Keratinocyte (primary cell): ENCODE measurements at regions not wholly inside any gene's neighbourhood (a gene's known extent, or its start where the extent isn't known, plus 50 kb on each side); places are given as distances from the start of the nearest gene placed in this dataset.

Experiments used
- DNase-seq: peaks from one replicate; pipeline ENCODE4 v3.0.0-alpha.2; 2011; ENCODE audit warnings: low read depth, missing footprints, low spot score
- FAIRE-seq: peaks from 2 replicates; lab custom pipeline; 2011; peaks lifted over from hg19 to GRCh38; lab: Jason Lieb, UNC
- H2AFZ ChIP-seq: 2 replicates; pipeline ENCODE4 v1.6.0; 2012; ENCODE audit warnings: low read length, control low read depth, inconsistent platforms; ENCODE audit not compliant: control insufficient read depth
- H3K27ac ChIP-seq: 2 replicates; pipeline ENCODE4 v1.5.1; 2011; ENCODE audit warnings: low read length; ENCODE audit not compliant: control insufficient read depth, insufficient read depth
- H3K27me3 ChIP-seq: 3 replicates; pipeline ENCODE4 v1.6.0; 2011; ENCODE audit warnings: low read length; ENCODE audit not compliant: control insufficient read depth, insufficient read depth; ENCODE audit errors: extremely low read depth
- H3K36me3 ChIP-seq, 2 experiments: 2 replicates in 1 of 2; 3 replicates in 1 of 2; pipeline ENCODE4 v1.5.1; 2011; ENCODE audit warnings: low read length in 2 of 2, mild to moderate bottlenecking in 1 of 2; ENCODE audit not compliant: control insufficient read depth in 2 of 2, insufficient read depth in 2 of 2; ENCODE audit errors: extremely low read depth in 1 of 2
- H3K4me1 ChIP-seq: 3 replicates; pipeline ENCODE4 v1.5.1; 2011; ENCODE audit warnings: low read length; ENCODE audit not compliant: control insufficient read depth, insufficient read depth; ENCODE audit errors: extremely low read depth
- H3K4me2 ChIP-seq: 3 replicates; pipeline ENCODE4 v1.6.0; 2011; ENCODE audit warnings: low read depth, low read length; ENCODE audit not compliant: control insufficient read depth, insufficient read depth; ENCODE audit errors: extremely low read depth
- H3K4me3 ChIP-seq, 3 experiments: fragments of 200-600 bp in 1 of 3; sonication (generic) in 1 of 3; 2 replicates in 2 of 3; 3 replicates in 1 of 3; pipeline ENCODE4 v1.5.1; 2011 to 2016; ENCODE audit warnings: low read length in 3 of 3, mild to moderate bottlenecking in 3 of 3, control low read depth in 2 of 3, inconsistent platforms in 1 of 3, low read depth in 1 of 3, mixed read lengths in 1 of 3, mixed run types in 1 of 3, moderate library complexity in 1 of 3; ENCODE audit not compliant: control insufficient read depth in 2 of 3, insufficient read depth in 2 of 3; ENCODE audit errors: extremely low read depth in 1 of 3
- H3K79me2 ChIP-seq: 2 replicates; pipeline ENCODE4 v1.6.0; 2012; ENCODE audit warnings: low read length; ENCODE audit not compliant: control insufficient read depth, insufficient read depth
- H3K9ac ChIP-seq: 3 replicates; pipeline ENCODE4 v1.6.0; 2011; ENCODE audit warnings: low read length; ENCODE audit not compliant: control insufficient read depth, insufficient read depth; ENCODE audit errors: extremely low read depth
- H3K9me1 ChIP-seq: 3 replicates; pipeline ENCODE4 v1.6.0; 2011; ENCODE audit warnings: low read length; ENCODE audit not compliant: control insufficient read depth, insufficient read depth; ENCODE audit errors: extremely low read depth
- H3K9me3 ChIP-seq: 2 replicates; pipeline ENCODE4 v1.5.1; 2012; ENCODE audit warnings: low read depth, low read length; ENCODE audit not compliant: control insufficient read depth
- H4K20me1 ChIP-seq: 3 replicates; pipeline ENCODE4 v1.6.0; 2011; ENCODE audit warnings: low read length; ENCODE audit not compliant: control insufficient read depth, insufficient read depth; ENCODE audit errors: extremely low read depth
- EZH2 ChIP-seq: IDR thresholded peaks from one replicate; pipeline ENCODE4 v1.6.1; 2012; ENCODE audit warnings: inconsistent platforms, mild to moderate bottlenecking, low read length, moderate library complexity
- dilution Hi-C: fragments of 300-500 bp; cut with MboI; formaldehyde crosslinking; loops from one replicate; pipeline ENCODE4 v1.7.0; 2020; ENCODE audit warnings: low sequenced_read_pairs; ENCODE audit not compliant: extremely low pct_ligation_motif_present
- TF ChIP-seq, protein P1 (sequence below), 3 experiments: IDR thresholded peaks in 1 of 3; conservative IDR thresholded peaks in 1 of 3; optimal IDR thresholded peaks in 1 of 3; 2 replicates in 2 of 3; 3 replicates in 1 of 3; pipeline versions ENCODE3 to v1.5.1; 2011; ENCODE audit warnings: low read length in 3 of 3, mild to moderate bottlenecking in 3 of 3, moderate library complexity in 2 of 3, control low read depth in 1 of 3, inconsistent platforms in 1 of 3; ENCODE audit not compliant: insufficient read depth in 2 of 3; ENCODE audit errors: extremely low read depth in 1 of 3

DNA sequence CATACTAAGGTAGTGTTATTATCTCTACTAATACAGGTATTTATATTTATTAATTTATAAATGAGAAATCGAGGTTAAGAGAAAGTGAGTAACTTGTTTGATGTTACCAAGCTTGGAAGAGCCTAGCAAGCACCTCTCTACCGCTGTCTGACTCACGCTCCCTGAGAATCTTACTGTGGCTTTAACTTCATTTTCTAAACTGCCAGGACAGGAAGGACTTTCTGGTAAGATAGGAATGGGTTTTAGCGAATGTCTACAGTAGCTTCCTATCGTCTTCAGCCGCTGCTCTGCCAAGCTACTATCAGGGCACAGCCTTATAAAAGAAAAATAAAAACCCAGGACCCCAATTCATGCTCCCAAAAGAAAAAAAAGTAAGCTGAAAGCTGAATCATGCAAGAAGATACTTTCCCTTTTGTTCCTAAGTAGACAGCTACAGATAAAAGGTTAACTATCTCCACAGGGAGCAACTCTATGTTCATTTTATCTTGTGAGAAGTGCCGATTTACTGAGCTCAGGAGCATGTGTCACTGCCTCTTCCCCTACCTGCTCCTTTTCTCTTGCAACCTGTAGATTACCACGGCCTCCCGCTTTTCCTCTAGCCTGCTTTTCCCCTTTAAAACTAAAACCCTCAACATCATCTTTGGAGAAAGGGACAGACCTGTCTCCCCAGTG lies 60.2 kb downstream of the THNSL1 start:
- FAIRE-seq, result no peak
- Histone ChIP-seq H3K9me3 (no peaks in the 10 kb centered on the region), H3K9me1 (no peaks in the 10 kb centered on the region), H3K4me3 (no peak overlapping the region), H4K20me1 (no peaks in the 10 kb centered on the region), H3K27ac (no peak overlapping the region), H3K9ac (no peak overlapping the region), H3K4me2 (no peak overlapping the region), H3K4me1 (no peaks in the 10 kb centered on the region), H2AFZ (no peak overlapping the region), H3K27me3 (no peaks in the 10 kb centered on the region), H3K36me3 (no peaks in the 10 kb centered on the region), H3K79me2 (no peaks in the 10 kb centered on the region)
- dilution Hi-C loops, result no loop called here
- DNase-seq, result no peak
- TF ChIP-seq EZH2, result no peak
- TF ChIP-seq, protein P1, sequence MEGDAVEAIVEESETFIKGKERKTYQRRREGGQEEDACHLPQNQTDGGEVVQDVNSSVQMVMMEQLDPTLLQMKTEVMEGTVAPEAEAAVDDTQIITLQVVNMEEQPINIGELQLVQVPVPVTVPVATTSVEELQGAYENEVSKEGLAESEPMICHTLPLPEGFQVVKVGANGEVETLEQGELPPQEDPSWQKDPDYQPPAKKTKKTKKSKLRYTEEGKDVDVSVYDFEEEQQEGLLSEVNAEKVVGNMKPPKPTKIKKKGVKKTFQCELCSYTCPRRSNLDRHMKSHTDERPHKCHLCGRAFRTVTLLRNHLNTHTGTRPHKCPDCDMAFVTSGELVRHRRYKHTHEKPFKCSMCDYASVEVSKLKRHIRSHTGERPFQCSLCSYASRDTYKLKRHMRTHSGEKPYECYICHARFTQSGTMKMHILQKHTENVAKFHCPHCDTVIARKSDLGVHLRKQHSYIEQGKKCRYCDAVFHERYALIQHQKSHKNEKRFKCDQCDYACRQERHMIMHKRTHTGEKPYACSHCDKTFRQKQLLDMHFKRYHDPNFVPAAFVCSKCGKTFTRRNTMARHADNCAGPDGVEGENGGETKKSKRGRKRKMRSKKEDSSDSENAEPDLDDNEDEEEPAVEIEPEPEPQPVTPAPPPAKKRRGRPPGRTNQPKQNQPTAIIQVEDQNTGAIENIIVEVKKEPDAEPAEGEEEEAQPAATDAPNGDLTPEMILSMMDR (optimal IDR thresholded peaks at IDR 0.05 in 1 of 3, IDR thresholded peaks at IDR 0.05 in 1 of 3, conservative IDR thresholded peaks at IDR 0.05 in 1 of 3; ENCODE audit: extremely low read depth in 1 of 3, insufficient read depth in 2 of 3, low read length in 3 of 3), result no peak

DNA sequence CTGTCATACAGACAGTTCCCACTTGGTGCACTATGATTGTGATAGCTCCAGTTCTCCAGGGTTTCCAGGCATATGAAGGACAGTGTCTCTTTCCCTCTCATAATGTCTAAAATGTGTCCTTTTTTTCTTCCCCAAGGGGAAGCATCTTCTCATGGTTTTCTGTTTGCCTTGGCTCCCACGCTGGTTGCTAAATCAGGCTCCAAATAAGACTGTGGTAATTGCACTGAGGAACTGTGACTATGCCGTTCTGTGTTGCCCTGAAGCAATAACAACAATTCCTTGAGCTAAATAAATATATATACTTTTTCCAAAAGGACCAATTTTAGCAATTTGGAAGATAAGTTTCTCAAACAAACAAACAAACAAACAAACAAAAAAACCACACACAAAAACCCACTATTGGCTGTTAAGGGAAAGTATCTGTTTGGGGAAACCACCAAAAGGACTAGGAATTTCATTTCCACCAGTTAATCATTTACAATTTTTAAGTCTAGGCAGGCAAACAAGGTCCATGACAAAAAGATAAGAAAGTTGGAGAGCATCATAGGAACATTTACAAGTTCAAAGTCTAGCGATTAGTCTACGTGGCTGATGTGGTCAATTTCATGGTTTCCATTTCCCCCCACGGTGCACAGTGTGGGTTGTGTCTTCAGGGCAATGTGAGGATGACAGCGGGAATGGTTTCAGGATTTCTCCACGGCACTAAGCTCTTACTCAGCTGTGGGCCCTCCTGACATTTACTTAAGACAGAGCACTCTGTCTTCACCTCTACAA lies 62.4 kb downstream of the THNSL1 start:
- no peaks in the 10 kb centered on the region for H3K36me3 ChIP-seq
- no peak for DNase-seq
- TF ChIP-seq, protein P1 (optimal IDR thresholded peaks at IDR 0.05 in 1 of 3, IDR thresholded peaks at IDR 0.05 in 1 of 3, conservative IDR thresholded peaks at IDR 0.05 in 1 of 3; ENCODE audit: extremely low read depth in 1 of 3, insufficient read depth in 2 of 3, low read length in 3 of 3), result no peak
- TF ChIP-seq EZH2, result no peak
- no peaks in the 10 kb centered on the region for H3K79me2 ChIP-seq
- H3K9ac ChIP-seq, result no peak overlapping the region
- H4K20me1 ChIP-seq, result no peaks in the 10 kb centered on the region
- H3K4me3 ChIP-seq, result no peak overlapping the region
- H3K27me3 ChIP-seq, result no peaks in the 10 kb centered on the region
- H2AFZ ChIP-seq, result peak overlapping the region; percentile 24
- FAIRE-seq, result no peak
- H3K9me3 ChIP-seq, result no peaks in the 10 kb centered on the region
- dilution Hi-C loops, result no loop called here
- H3K9me1 ChIP-seq, result no peaks in the 10 kb centered on the region
- H3K4me2 ChIP-seq, result no peak overlapping the region
- no peak overlapping the region for H3K27ac ChIP-seq
- no peaks in the 10 kb centered on the region for H3K4me1 ChIP-seq
